ENCODE measurements at regions not wholly inside any gene's neighbourhood (a gene's known extent, or its start where the extent isn't known, plus 50 kb on each side); places are given as distances from the start of the nearest gene placed in this dataset.
A peak's percentile ranks its signal among the peaks of the same experiment; 100 is the strongest.

GRCh38 chr13:79646880-79647279 lies 165.9 kb downstream of the NDFIP2 start:
- ChIA-PET POLR2A (no interaction called here), CTCF (no interaction called here)
- Histone ChIP-seq H3K4me3 (ENCODE audit: low read depth, low read length) (no peak overlapping the region), H3K27ac (ENCODE audit: low read depth, low read length) (no peak overlapping the region), H3K9me3 (ENCODE audit: control insufficient read depth, insufficient read depth, low read length) (no peaks in the 10 kb centered on the region), H3K27me3 (ENCODE audit: control insufficient read depth, insufficient read depth, low read length) (peaks cover 2% of the 10 kb centered on the region)
- no peak for DNase-seq (ENCODE audit: low read depth, low spot score)
- TF ChIP-seq CTCF (IDR thresholded peaks at IDR 0.05; ENCODE audit: low read depth, low read length), result no peak

- POLR2A ChIA-PET, result no interaction called here
- TF ChIP-seq CTCF (IDR thresholded peaks at IDR 0.05; ENCODE audit: low read depth, low read length), result no peak
- DNase-seq (ENCODE audit: low read depth, low spot score), result no peak
- CTCF ChIA-PET, result interaction anchor here (0.6 kb wide), 1 partner anchor 1157 kb away, joined by 4 read pairs; no protein-coding TSS in a partner anchor
- H3K4me3 ChIP-seq (ENCODE audit: low read depth, low read length), result no peak overlapping the region
- no peaks in the 10 kb centered on the region for H3K9me3 ChIP-seq (ENCODE audit: control insufficient read depth, insufficient read depth, low read length)
- H3K27ac ChIP-seq (ENCODE audit: low read depth, low read length), result no peak overlapping the region
- H3K27me3 ChIP-seq (ENCODE audit: control insufficient read depth, insufficient read depth, low read length), result peaks cover 2% of the 10 kb centered on the region
These were observed 164.6 kb downstream of the NDFIP2 start for GRCh38 chr13:79645569-79645968.

- H3K4me3 ChIP-seq (ENCODE audit: low read depth, low read length), result no peak overlapping the region
- H3K27ac ChIP-seq (ENCODE audit: low read depth, low read length), result no peak overlapping the region
- POLR2A ChIA-PET, result no interaction called here
- no peaks in the 10 kb centered on the region for H3K9me3 ChIP-seq (ENCODE audit: control insufficient read depth, insufficient read depth, low read length)
- H3K27me3 ChIP-seq (ENCODE audit: control insufficient read depth, insufficient read depth, low read length), result peaks cover under 1% of the 10 kb centered on the region
- CTCF ChIA-PET, result no interaction called here
- no peak for DNase-seq (ENCODE audit: low read depth, low spot score)
- 0 out of 2 replicates have a peak, but pooled peaks have one; percentile 15 for TF ChIP-seq CTCF (IDR thresholded peaks at IDR 0.05; ENCODE audit: low read depth, low read length)
These were observed 161.6 kb downstream of the NDFIP2 start for GRCh38 chr13:79642596-79642995.

- DNase-seq (ENCODE audit: low read depth, low spot score), result no peak
These were observed 156.3 kb downstream of the NDFIP2 start for GRCh38 chr13:79637133-79637763.

More at GRCh38 chr13:79637133-79637763, 156.3 kb downstream of the NDFIP2 start:
- CTCF ChIA-PET, result no interaction called here
- no peak overlapping the region for H3K27ac ChIP-seq (ENCODE audit: low read depth, low read length)
- no peak overlapping the region for H3K4me3 ChIP-seq (ENCODE audit: low read depth, low read length)
- POLR2A ChIA-PET, result no interaction called here
- no peak for TF ChIP-seq CTCF (IDR thresholded peaks at IDR 0.05; ENCODE audit: low read depth, low read length)
- no peaks in the 10 kb centered on the region for H3K27me3 ChIP-seq (ENCODE audit: control insufficient read depth, insufficient read depth, low read length)
- H3K9me3 ChIP-seq (ENCODE audit: control insufficient read depth, insufficient read depth, low read length), result no peaks in the 10 kb centered on the region

Measured in AG04450 (cell line).